Stimulated activated CD8-positive, alpha-beta memory T cell treated with anti-CD3 and anti-CD28 coated beads, Interleukin-7, amount 100 ng/mL, for 48 hours (primary cell): ENCODE measurements at regions not wholly inside any gene's neighbourhood (a gene's known extent, or its start where the extent isn't known, plus 50 kb on each side); places are given as distances from the start of the nearest gene placed in this dataset.

Experiments
- DNase-seq, 2 donors: peaks; one replicate each; pipeline ENCODE4 v3.0.0-alpha.2; 2020; ENCODE audit warnings: low read depth in 1 of 2; ENCODE audit errors: extremely low read depth in 1 of 2

DNA sequence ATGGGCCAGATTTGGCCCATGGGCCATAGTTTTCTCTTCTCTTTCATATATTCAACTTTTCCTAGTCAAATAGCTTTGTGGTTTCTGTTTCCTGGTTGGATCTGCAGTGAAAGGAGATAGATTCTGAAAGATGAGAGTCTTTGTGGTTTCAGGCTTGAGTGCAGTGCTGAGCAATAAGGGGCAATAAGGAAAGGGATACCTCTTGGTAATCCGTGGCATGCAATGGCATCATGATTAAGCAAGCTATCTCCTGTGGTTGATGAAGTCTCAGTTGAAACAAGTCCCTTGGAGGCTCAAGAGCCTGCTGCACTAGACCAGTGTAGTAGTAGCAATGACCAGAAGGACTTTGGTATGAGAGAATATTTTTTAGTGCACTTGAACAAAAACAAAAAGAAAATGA, 187.7 kb upstream of the CNTNAP2 start:
- DNase-seq: no peak

DNA sequence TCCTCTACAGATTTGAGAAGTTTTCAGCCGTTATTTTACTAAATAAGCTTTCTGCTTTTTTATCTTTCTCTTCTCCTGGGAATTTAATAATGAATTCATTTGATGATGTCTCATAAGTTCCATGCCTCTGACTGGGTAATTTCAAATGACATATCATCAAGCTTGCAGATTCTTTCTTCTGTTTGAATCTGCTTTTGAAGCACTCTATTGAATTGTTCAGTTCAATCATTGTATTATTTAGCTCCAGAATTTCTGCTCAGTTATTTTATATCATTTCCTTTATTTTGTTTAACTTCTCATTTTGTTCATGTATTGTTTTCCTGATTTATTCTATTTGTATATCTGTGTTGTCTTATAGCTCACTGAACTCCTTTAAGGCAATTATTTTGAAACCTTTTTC, 196.9 kb upstream of the CNTNAP2 start:
- DNase-seq: no peak

DNA sequence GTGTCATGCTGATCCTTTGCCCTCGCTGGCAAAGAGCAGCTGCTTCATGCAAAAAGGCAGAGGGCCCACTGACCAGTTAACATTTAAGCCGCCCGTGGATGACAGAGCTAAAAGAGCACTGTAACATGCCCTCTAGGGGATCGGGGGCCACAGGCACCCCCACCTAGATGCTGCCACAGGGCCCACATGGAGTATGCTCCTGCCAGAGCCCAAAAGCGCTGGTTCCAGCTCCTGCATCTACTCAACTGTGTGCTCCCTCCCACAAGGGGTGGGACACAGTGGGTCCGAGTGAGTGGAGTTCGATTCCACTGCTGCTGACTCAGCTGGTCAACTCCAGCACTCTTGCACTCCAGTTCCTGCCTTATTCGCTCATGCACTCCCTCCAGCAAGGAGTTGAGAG, 199.8 kb upstream of the CNTNAP2 start:
- DNase-seq: no peak

DNA sequence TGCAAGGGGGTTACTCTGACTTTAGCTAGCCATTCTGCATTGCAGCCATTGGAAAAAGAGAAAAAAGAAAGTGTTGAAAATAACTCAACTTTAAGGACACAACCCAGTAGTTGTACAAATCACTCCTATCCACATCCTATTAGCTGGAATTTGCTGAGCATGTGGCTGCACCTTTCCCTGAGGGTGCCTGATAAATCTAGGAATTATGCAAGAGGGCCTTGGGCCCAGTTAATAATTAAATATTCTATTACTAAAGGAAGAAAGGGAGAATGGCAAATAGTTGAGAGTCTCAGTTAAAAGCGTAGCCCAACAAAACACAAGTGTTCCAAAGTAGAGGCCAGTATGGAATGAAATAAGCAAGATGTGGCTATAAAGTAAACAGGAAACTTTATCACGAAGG, 200.9 kb upstream of the CNTNAP2 start:
- DNase-seq: no peak

DNA sequence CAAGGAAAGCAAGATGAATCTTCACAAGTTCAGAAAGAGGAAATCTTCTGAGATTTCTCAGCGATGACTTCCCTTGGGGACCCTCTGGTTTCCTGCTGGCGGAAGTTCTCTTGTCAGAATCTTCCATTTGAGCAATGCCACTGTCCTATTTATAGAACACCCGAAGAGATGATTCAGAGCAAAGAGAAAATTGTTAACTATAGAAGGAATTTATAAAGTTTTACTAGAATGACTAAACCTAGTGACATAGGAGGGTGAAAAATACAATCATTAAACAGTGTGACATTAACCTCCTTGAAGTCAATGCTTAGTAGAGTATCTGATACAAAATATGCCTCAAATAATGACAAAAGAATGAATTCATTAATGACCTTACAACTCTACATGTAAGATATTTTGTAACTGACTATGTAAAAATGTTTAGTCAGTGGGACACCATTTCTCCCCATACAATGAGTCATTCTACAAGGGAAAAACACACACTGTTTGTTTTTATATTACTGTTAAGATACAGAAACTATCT, 206.5 kb upstream of the CNTNAP2 start:
- no peak for DNase-seq

DNA sequence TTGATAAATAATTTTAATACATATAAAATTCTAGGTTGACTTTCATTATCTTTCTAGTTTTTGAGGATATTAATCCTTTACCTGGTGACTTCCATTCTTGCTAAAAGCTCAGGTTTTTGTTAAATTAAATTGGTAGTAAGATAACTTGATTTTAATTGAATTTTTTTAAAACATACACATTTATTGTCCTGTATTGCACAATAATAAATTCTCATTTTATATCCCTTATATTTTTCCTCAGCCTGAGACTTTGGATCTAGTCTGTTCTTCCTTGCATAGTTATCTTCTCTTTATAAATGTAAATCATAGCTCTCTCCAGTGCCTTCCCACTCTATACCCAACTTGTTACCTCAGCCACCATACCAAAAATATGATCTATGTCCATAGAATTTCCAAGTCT, 212.9 kb upstream of the CNTNAP2 start:
- DNase-seq: no peak

GRCh38 chr7:145902123-145902522, 214.5 kb upstream of the CNTNAP2 start:
- no peak for DNase-seq

DNA sequence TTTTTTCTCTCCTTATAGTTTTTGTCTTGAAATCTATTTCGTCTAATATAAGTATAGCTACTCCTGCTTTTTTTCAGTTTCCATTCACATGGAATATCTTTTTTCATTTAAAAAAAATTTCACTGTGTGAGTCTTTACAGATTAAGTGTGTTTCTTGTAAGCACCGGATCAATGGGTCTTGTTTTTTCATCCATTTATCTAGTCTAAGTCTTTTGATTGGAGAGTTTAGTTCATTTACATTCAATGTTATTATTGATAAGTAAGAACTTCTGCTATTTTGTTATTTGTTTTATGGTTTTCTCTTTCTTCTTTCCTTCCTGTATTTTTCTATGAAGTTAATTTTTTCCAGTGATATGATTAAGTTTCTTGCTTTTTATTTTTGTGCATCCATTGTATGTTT, 216.7 kb upstream of the CNTNAP2 start:
- no peak for DNase-seq

DNA sequence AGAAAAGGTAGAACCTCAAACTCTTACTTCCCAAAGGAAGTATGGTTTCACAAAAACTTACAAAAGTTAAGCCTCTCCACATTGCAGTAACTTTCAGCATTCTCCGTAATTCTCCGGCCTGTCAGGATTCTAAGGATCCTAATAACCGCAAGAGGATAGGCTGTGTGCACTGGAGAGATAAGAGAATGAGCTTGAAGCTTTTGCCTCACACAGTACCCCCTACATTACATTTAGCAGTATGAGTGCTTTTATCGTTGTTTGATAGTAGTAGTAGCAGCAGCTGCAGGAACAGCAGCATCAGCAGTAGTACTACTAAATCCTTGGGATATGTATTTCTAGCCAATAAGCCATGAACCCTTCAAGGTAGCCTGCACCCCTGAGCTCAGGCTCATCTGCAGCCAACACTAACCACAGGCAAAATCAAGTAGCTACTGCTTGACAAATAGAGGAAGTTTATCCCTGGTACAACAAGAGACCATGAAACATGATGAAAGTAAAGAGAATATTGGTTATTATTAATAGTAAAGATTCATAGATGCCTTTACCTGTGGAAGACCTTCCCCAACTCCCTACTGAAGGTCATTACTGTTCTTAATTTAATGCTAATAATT, 222.6 kb upstream of the CNTNAP2 start:
- DNase-seq: no peak

DNA sequence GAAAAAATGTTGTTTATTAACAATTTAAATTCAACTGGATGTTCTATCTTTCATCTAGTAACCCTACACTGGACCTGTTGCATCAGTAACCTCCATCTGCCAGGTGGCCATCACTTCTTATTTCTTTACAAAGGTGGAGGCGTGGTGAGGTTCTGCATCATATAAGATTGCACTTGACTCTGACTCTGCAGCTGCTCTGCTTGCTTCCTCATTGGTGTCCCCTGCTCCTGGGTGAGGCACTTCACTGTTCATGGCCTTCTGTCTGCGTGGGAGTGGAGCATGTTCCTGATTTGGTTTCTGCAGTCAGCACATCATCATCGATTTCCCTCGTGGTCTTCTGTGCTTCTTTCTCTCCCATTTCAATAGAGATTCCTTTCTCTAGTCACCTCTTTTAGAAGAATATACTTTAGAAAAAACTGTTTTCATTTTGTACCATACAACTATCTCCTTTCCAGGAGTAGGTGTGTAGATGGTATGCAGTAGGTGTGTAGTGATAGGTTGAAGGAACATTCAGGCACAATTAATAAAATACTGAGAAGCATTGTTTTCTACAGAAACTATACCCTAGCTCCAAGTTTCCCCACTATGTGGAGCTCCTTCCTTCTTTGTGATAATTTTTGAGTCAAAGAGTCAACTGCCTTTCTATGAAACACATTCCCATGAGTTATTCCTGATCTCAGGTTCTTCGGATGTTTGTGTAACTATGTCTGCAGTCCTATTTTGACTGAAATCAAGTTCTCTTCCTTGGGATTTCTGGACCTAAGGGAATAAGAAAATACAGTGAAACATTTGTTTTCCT, 231.7 kb upstream of the CNTNAP2 start:
- no peak for DNase-seq

DNA sequence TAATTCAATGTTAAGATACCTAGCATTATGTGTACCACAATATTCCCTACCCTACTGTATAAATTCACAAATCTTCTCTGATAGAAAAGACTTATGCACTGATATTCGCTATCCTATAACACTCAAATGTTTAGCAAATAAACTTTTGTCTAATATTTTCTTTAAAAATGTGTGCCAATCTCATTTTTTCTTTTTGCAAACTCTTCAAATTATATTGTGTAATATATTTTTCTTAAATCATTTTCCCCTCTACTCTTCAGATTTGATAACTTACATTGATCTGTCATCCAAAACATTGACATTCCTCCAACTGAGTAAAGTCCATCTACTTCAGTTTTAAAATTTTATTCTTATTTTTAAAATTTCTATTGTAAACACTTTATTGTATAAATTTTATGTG, 240.2 kb upstream of the CNTNAP2 start:
- DNase-seq: no peak

GRCh38 chr7:145875267-145875666, 241.3 kb upstream of the CNTNAP2 start:
- no peak for DNase-seq

DNA sequence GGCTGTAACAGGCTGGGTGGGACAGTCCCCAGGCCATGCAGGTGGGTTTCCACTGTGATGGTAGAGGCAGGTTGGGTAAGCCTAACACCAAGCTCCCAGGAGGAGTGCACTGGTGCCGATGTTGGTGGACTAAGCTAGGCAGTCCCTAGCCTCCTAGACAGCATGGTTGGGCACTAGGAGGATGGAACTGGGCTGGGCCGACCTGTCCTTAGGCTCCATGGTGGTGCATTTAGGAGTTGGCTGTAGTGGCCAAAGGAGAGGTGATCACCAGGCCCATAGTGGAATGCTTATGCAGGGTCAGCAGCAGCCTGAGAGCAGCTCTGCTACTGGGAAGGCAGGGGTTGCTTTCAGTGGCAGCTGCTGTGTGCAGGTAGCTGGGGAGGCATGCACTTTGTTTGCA, 247.7 kb upstream of the CNTNAP2 start:
- no peak for DNase-seq

DNA sequence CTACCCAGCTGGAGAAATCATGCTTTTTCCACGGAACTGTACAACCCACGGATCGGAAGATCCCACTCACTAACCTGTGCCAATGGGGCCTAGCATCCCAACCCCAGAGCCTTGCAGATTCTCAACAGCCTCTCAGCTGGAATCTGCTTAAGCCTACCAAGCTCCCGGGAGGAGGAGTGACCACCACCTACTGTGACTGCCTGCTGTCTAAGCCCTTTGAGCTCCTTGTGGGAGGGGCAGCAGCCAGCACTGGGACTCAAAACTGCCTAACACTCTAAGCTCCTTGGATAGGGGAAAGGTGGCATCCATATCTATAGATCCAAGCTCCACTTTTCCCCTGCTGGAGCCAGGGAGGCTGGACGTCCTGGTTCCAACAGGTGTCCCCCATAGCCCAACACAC, 254.4 kb upstream of the CNTNAP2 start:
- no peak for DNase-seq

GRCh38 chr7:145860809-145861208, 255.8 kb upstream of the CNTNAP2 start:
- DNase-seq: no peak

DNA sequence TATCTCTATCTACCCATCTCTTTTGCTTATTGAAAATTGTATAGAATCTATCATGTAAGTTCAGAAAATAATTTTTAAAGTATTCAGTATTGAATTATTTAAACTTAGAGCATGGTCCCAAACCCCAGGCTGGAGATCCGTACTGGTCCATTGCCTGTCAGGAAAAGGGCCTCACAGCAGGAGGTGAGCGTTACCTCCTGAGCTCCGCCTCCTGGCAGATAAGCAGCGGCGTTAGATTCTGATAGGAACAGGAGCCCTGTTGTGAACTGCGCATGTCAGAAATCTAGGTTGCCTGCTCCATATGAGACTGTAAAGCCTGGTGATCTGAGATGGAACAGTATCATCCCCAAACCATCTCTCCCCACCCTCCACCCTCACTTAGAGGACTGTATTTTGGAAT, 266.0 kb upstream of the CNTNAP2 start:
- DNase-seq: no peak

DNA sequence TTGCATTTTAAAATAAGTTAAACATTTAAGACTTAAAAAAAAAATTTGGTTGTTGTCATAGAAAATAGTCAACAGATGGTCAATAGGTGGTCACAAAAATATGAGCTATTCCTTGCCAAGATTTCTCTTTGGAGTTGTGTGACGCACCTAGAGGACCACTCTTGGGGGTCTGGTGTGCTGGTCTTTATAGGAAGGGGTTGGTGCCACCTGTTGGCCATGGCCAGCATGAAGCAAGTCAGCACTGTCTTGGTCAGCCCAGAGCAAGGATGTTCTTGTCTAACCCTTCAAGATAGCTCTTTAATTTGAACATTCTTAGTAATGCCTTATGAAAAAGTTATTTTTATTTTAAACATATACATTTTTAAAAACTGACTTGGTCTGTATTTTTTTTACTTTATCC, 267.9 kb upstream of the CNTNAP2 start:
- DNase-seq: no peak

DNA sequence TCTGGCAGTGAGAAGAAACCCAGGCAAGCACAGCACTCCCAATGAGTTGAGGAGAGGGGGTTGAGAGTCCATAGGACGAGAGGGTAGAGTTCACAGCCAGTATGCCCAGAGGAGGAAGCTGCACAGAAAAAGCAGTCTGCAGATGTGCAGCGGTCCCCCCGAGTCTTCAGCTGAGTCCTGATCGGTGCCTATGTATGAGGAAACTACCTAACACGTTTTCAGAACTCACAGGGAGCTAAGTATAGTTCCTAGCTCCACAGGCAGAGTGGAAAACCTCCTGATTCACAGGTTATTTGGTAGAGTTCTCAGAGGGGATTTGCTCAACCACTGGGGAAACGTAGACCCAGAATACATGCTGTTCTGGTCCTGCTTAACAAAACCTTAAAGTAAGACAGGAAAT, 271.3 kb upstream of the CNTNAP2 start:
- DNase-seq: no peak

DNA sequence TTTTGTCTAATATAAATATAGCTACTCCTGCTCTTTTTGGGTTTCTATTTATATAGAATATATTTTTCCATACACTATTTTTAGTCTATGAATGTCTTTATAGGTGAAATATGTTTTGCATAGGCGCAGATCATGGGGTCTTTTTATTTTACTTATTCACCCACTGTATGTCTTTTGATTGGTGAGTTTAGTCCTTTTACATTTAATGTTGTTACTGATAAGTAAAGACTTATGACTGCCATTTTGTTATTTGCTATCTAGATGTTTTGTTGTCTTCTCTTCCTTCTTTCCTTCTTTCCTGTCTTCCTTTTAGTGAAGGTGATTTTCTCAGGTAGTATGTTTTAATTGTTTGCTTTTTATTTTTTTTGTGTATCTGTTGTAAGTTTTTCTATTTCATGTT, 276.8 kb upstream of the CNTNAP2 start:
- no peak for DNase-seq

DNA sequence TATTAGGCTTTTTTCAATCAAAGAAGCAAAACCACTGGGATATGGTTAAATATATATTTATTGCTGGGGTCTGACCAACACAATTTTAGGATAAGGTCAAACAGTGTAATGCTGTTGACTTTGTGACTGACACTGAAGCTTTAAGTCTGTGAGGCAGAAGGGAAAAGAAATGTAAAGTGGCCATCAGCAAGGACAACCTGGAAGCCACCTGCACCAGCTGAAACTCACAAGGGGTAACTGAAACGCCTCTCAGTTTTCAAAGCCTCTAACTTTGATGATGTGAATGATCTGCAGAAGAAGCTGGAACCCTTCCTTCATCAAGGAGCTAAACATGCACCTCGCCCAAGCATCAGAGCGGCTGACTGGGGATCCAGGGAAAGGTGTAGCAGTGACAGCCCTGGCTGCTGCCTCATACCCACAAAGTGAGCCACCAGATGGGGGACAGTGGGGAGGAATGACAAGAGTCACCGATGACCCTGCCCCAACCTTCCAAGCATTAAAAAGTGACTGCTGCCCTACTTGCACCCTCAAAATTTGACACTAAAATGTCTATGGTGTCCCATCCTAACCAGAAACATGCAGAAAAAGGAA, 284.9 kb upstream of the CNTNAP2 start:
- no peak for DNase-seq

GRCh38 chr7:145817687-145818086, 298.9 kb upstream of the CNTNAP2 start:
- DNase-seq: no peak

- DNase-seq: no peak
Observed at GRCh38 chr7:145812218-145812617, 304.4 kb upstream of the CNTNAP2 start.
